HepG2 (cell line): ENCODE measurements at regions not wholly inside any gene's neighbourhood (a gene's known extent, or its start where the extent isn't known, plus 50 kb on each side); places are given as distances from the start of the nearest gene placed in this dataset.

ENCODE experiments used
- ATAC-seq: fragments of 200-7000 bp; cut with Tn5 transposase; 3 replicates; pipeline ENCODE4 v1.9.1; 2020; ENCODE audit warnings: mild to moderate bottlenecking, moderate library complexity
- BruUV-seq: library from RNA; stranded (reverse); fragments of 400-500 nt; replicated peaks from 2 replicates; lab custom pipeline; 2021; lab: Mats Ljungman, UMichigan
- CTCF ChIA-PET: fragments of 300-600 bp; formaldehyde crosslinking; extraction: SDS; loops from one replicate; lab custom pipeline; 2021; ENCODE audit warnings: low total read pairs, inconsistent platforms, low intra/inter-chr PET ratio; lab: Yijun Ruan, JAX
- POLR2A ChIA-PET: fragments of 350-600 bp; sonication (Branson Sonifier 250); formaldehyde crosslinking; loops from one replicate; lab custom pipeline; 2020; ENCODE audit warnings: antibody characterized with exemption, inconsistent platforms; lab: Yijun Ruan, JAX
- DNase-seq: peaks from one replicate; pipeline ENCODE4 v3.0.0-alpha.2; 2015; ENCODE audit warnings: low spot score
- FAIRE-seq: peaks from 3 replicates; lab custom pipeline; 2011; peaks lifted over from hg19 to GRCh38; lab: Jason Lieb, UNC
- H2AFZ ChIP-seq: one replicate; pipeline ENCODE4 v1.6.1; 2011; ENCODE audit warnings: low read length, inconsistent platforms
- H3K27ac ChIP-seq: fragments of 300-600 bp; 3 replicates; pipeline ENCODE4 v1.8.0; 2011; ENCODE audit warnings: mixed run types, mild to moderate bottlenecking, mixed read lengths, low read length, inconsistent platforms; ENCODE audit not compliant: insufficient read depth; ENCODE audit errors: extremely low read length
- H3K27me3 ChIP-seq, 2 experiments: fragments of 200-600 bp in 1 of 2; 2 replicates in 1 of 2; 3 replicates in 1 of 2; pipeline versions ENCODE4 v1.6.0 to v1.8.0; 2011; ENCODE audit warnings: low read length in 2 of 2, mild to moderate bottlenecking in 2 of 2, moderate library complexity in 2 of 2, inconsistent platforms in 1 of 2; ENCODE audit not compliant: insufficient read depth in 2 of 2, control insufficient read depth in 1 of 2
- H3K36me3 ChIP-seq, 2 experiments: fragments of 200-600 bp in 1 of 2; replicated peaks in 1 of 2; 2 replicates in 1 of 2; 3 replicates in 1 of 2; pipeline versions ENCODE4 v1.5.1 to v1.8.0; 2011; ENCODE audit warnings: low read length in 2 of 2, inconsistent platforms in 1 of 2; ENCODE audit not compliant: insufficient read depth in 2 of 2, control insufficient read depth in 1 of 2
- H3K4me1 ChIP-seq: 2 replicates; pipeline ENCODE4 v1.5.1; 2012; ENCODE audit warnings: low read length, inconsistent platforms; ENCODE audit not compliant: insufficient read depth
- H3K4me2 ChIP-seq: 2 replicates; pipeline ENCODE4 v1.6.0; 2011; ENCODE audit warnings: low read depth, low read length, inconsistent platforms
- H3K4me3 ChIP-seq, 3 experiments: fragments of 200-600 bp in 1 of 3; sonication (generic), shearing (Covaris generic) in 1 of 3; replicated peaks in 1 of 3; 2 replicates each; pipeline ENCODE4 v1.5.1; 2011 to 2016; ENCODE audit warnings: low read length in 3 of 3, inconsistent platforms in 2 of 3, low read depth in 2 of 3, mild to moderate bottlenecking in 2 of 3, control low read depth in 1 of 3, mixed read lengths in 1 of 3; ENCODE audit not compliant: insufficient read depth in 1 of 3
- H3K79me2 ChIP-seq: one replicate; pipeline ENCODE4 v1.6.1; 2011; ENCODE audit warnings: low read length, inconsistent platforms; ENCODE audit not compliant: insufficient read depth
- H3K9ac ChIP-seq: 2 replicates; pipeline ENCODE4 v1.6.0; 2011; ENCODE audit warnings: mild to moderate bottlenecking, low read depth, low read length, inconsistent platforms; ENCODE audit not compliant: insufficient read depth
- H3K9me3 ChIP-seq: 2 replicates; pipeline ENCODE4 v1.5.1; 2012; ENCODE audit warnings: mild to moderate bottlenecking, low read length
- H4K20me1 ChIP-seq: 2 replicates; pipeline ENCODE4 v1.6.0; 2011; ENCODE audit warnings: inconsistent platforms, mild to moderate bottlenecking, low read length, moderate library complexity; ENCODE audit not compliant: insufficient read depth
- CBX2 ChIP-seq, 2 experiments: fragments of 200-600 bp in 1 of 2; sonication (generic); formaldehyde crosslinking in 1 of 2; IDR thresholded peaks; 2 replicates each; pipeline versions ENCODE4 v1.7.0 to v1.8.1; 2018 to 2022; ENCODE audit warnings: low read depth in 2 of 2, low read length in 1 of 2, mild to moderate bottlenecking in 1 of 2, missing genetic modification reagents in 1 of 2
- CHD2 ChIP-seq: IDR thresholded peaks from 2 replicates; pipeline ENCODE4 v1.6.1; 2011; ENCODE audit warnings: low read depth, low read length, improper control_type of control experiment
- FLYWCH1 ChIP-seq: sonication (generic); formaldehyde crosslinking; IDR thresholded peaks from 2 replicates; pipeline ENCODE4 v1.8.1; 2023; ENCODE audit warnings: mild to moderate bottlenecking, missing genetic modification reagents
- HMGXB4 ChIP-seq, 2 experiments: sonication (generic) in 1 of 2; formaldehyde crosslinking in 1 of 2; IDR thresholded peaks; 2 replicates each; pipeline versions ENCODE4 v1.4.0 to v1.6.1; 2018 to 2020; ENCODE audit warnings: missing genetic modification reagents in 2 of 2, borderline replicate concordance in 1 of 2, low read depth in 1 of 2, mild to moderate bottlenecking in 1 of 2, missing biosample characterization in 1 of 2
- LCORL ChIP-seq, 2 experiments: fragments of 450-650 bp in 1 of 2; sonication (generic) in 1 of 2; formaldehyde crosslinking in 1 of 2; IDR thresholded peaks; 2 replicates each; pipeline versions ENCODE4 v1.5.0 to v1.6.1; 2017 to 2020; ENCODE audit warnings: antibody characterized with exemption in 1 of 2, missing genetic modification reagents in 1 of 2
- MLX ChIP-seq: IDR thresholded peaks from 2 replicates; pipeline ENCODE4 v1.6.1; 2016
- MTF2 ChIP-seq: sonication (generic); formaldehyde crosslinking; IDR thresholded peaks from 2 replicates; pipeline ENCODE4 v1.5.0; 2020; ENCODE audit warnings: missing genetic modification reagents, borderline replicate concordance
- NFKBIZ ChIP-seq: IDR thresholded peaks from 2 replicates; pipeline ENCODE4 v1.6.1; 2018; ENCODE audit warnings: missing genetic modification reagents, missing compliant biosample characterization
- ONECUT2 ChIP-seq: sonication (generic); formaldehyde crosslinking; IDR thresholded peaks from 2 replicates; pipeline ENCODE4 v1.4.0; 2020; ENCODE audit warnings: missing genetic modification reagents
- RBM22 ChIP-seq: fragments of 200-400 bp; formaldehyde crosslinking; optimal IDR thresholded peaks from 2 replicates; pipeline ENCODE3; 2017; ENCODE audit warnings: mild to moderate bottlenecking, low read length, moderate library complexity
- SIN3A ChIP-seq: IDR thresholded peaks from 2 replicates; pipeline ENCODE4 v1.6.1; 2011; ENCODE audit warnings: low read depth, mild to moderate bottlenecking, control low read depth, low read length, borderline replicate concordance
- ZFP36 ChIP-seq: fragments of 150-350 bp; IDR thresholded peaks from 2 replicates; pipeline ENCODE4 v1.6.1; 2018; ENCODE audit warnings: borderline replicate concordance, low read length, low read depth; ENCODE audit not compliant: partially characterized antibody
- ZFP62 ChIP-seq: sonication (generic); formaldehyde crosslinking; IDR thresholded peaks from 2 replicates; pipeline ENCODE4 v1.4.0; 2020; ENCODE audit warnings: missing genetic modification reagents
- ZNF335 ChIP-seq: sonication (generic); formaldehyde crosslinking; IDR thresholded peaks from 2 replicates; pipeline ENCODE4 v1.4.0; 2020; ENCODE audit warnings: missing genetic modification reagents
- ZNF816 ChIP-seq: sonication (generic); formaldehyde crosslinking; IDR thresholded peaks from 2 replicates; pipeline ENCODE4 v1.8.0; 2022; ENCODE audit warnings: missing genetic modification reagents, mild to moderate bottlenecking, borderline replicate concordance
- WGBS: methylation state at CpG from one replicate; pipeline ENCODE4 v1.1.6; 2017; ENCODE audit warnings: low lambda C conversion rate; 5-methylcytosine and 5-hydroxymethylcytosine counted together
- in situ Hi-C: cut with HindIII; loops from 2 replicates; pipeline ENCODE4 v1.10.0; 2017; ENCODE audit warnings: low pct_unique_long_range_greater_than_20kb; ENCODE audit not compliant: extremely low pct_ligation_motif_present
- intact Hi-C: fragments of 100-400 bp; cut with micrococcal nuclease; formaldehyde crosslinking; loops from one replicate; pipeline ENCODE4 v1.10.0; 2022; ENCODE audit not compliant: unreplicated experiment

GRCh38 chr4:112896609-112897190, 152.8 kb upstream of the ANK2 start:
- TF ChIP-seq ONECUT2 (CRISPR knock-in tag) = no peak
- no peak for TF ChIP-seq ZNF816 (CRISPR knock-in tag)
- no peak for TF ChIP-seq NFKBIZ (CRISPR knock-in tag)
- no peak for TF ChIP-seq FLYWCH1 (CRISPR knock-in tag)
- TF ChIP-seq LCORL (IDR thresholded peaks at IDR 0.05) = no peak
- TF ChIP-seq LCORL (CRISPR knock-in tag; IDR thresholded peaks at IDR 0.05) = no peak
- TF ChIP-seq SIN3A = no peak
- no peak for TF ChIP-seq ZNF335 (CRISPR knock-in tag)
- no peak for TF ChIP-seq CBX2 (IDR thresholded peaks at IDR 0.05; ENCODE audit: low read depth, low read length)
- TF ChIP-seq CBX2 (CRISPR knock-in tag; IDR thresholded peaks at IDR 0.05; ENCODE audit: low read depth) = no peak
- TF ChIP-seq RBM22 = no peak
- TF ChIP-seq CHD2 = no peak
- no peak for TF ChIP-seq HMGXB4 (CRISPR knock-in tag; IDR thresholded peaks at IDR 0.05; ENCODE audit: borderline replicate concordance in 1 of 2, low read depth in 1 of 2)
- no peak for TF ChIP-seq ZFP62 (CRISPR knock-in tag)
- no peak for TF ChIP-seq ZFP36
- no peak for TF ChIP-seq MTF2 (CRISPR knock-in tag)
- no peak for TF ChIP-seq MLX (CRISPR knock-in tag)
- ChIA-PET CTCF (no interaction called here), POLR2A (no interaction called here)
- Histone ChIP-seq H3K4me2 (no peak overlapping the region), H3K27ac (no peak overlapping the region), H3K9me3 (no peaks in the 10 kb centered on the region), H4K20me1 (no peaks in the 10 kb centered on the region), H3K4me1 (peaks cover 32% of the 10 kb centered on the region), H3K9ac (no peak overlapping the region), H2AFZ (no peak overlapping the region), H3K27me3 (no peaks in the 10 kb centered on the region), H3K4me3 (no peak overlapping the region), H3K79me2 (no peaks in the 10 kb centered on the region), H3K36me3 (no peaks in the 10 kb centered on the region)
- WGBS = 47% methylated on average over 9 of the region's 9 CpGs
- BruUV-seq = no TSS peak
- intact Hi-C loops (no loop called here), in situ Hi-C loops (no loop called here)
- no peak for FAIRE-seq
- no peak for ATAC-seq
- DNase-seq = no peak
